Pancreas (tissue), 10 donors: ENCODE measurements at regions not wholly inside any gene's neighbourhood (a gene's known extent, or its start where the extent isn't known, plus 50 kb on each side); places are given as distances from the start of the nearest gene placed in this dataset.

Experiments
- ATAC-seq, 4 donors: fragments of 200-7000 bp; cut with Tn5 transposase; one replicate each; pipeline versions ENCODE4 v1.8.0 to v1.9.1; 2020; ENCODE audit warnings: mild to moderate bottlenecking in 4 of 4, moderate library complexity in 4 of 4
- DNase-seq, 6 donors: peaks; one replicate each; pipeline ENCODE4 v3.0.0-alpha.2; 2020
- FAIRE-seq: peaks from 2 replicates; lab custom pipeline; 2012; peaks lifted over from hg19 to GRCh38; lab: Jason Lieb, UNC
- H3K27ac ChIP-seq, 4 donors: fragments of 200-600 bp; sonication (generic); 1 replicate in 3 of 4; 2 replicates in 1 of 4; pipeline versions ENCODE4 v1.5.0 to v1.8.0; 2020
- H3K27me3 ChIP-seq, 4 donors: fragments of 200-600 bp; one replicate each; pipeline ENCODE4 v1.8.0; 2021
- H3K36me3 ChIP-seq, 3 donors: fragments of 200-600 bp; sonication (generic) in 1 of 3; one replicate each; pipeline versions ENCODE4 v1.5.0 to v1.8.0; 2020 to 2021
- H3K4me1 ChIP-seq, 3 donors: fragments of 200-600 bp; one replicate each; pipeline ENCODE4 v1.8.0; 2021
- H3K4me3 ChIP-seq, 4 donors: fragments of 200-600 bp; sonication (generic) in 2 of 4; one replicate each; pipeline versions ENCODE4 v1.5.0 to v1.8.0; 2020 to 2021
- H3K9me3 ChIP-seq, 4 donors: fragments of 200-600 bp; one replicate each; pipeline ENCODE4 v1.8.0; 2021
- CTCF ChIP-seq, 4 donors: fragments of 200-600 bp; sonication (generic) in 3 of 4; IDR thresholded peaks; one replicate each; pipeline versions ENCODE4 v1.5.0 to v1.8.0; 2021; ENCODE audit warnings: antibody characterized with exemption in 4 of 4
- WGBS, 2 donors: extraction: QIAGEN DNeasy Blood & Tissue Kit; methylation state at CpG; one replicate each; pipeline ENCODE4 v1.1.7; 2013; 5-methylcytosine and 5-hydroxymethylcytosine counted together
- intact Hi-C, 3 donors: fragments of 100-400 bp; cut with DNase I; formaldehyde crosslinking; loops; one replicate each; pipeline versions ENCODE4 v1.11.1 to v1.14.2; 2022
- donor health status: healthy with polysubstance abuse.
- donor health status: DM: no; HTN: no; CAD: no; lungs with moderate emphysema.
- donor health status: DM: no; HTN: no; CAD: no.
- donor health status: control.
- donor health status: control.
- donor health status: Bipolar disorder and iron deficiency.
- donor health status: DM: yes; HTN: yes; CAD: no.
- donor health status: DM: no; HTN: no; CAD: no.
- donor health status: DM: no; HTN: no; CAD: no.
- donor health status: DM: yes; HTN: yes; CAD: no.

GRCh38 chr11:134640971-134641968, 229.2 kb upstream of the B3GAT1 start:
- 61 to 72% methylated on average over 17 of the region's 17 CpGs for whole genome bisulfite sequencing, 2 donors
- no peak overlapping the region for H3K27ac ChIP-seq
- H3K27me3 ChIP-seq, result no peaks in the 10 kb centered on the region
- no peak for TF ChIP-seq CTCF (IDR thresholded peaks at IDR 0.05)
- H3K4me1 ChIP-seq, result no peaks in the 10 kb centered on the region
- ATAC-seq (no peak), DNase-seq (no peak), FAIRE-seq (no peak)
- H3K36me3 ChIP-seq, result no peaks in the 10 kb centered on the region
- H3K9me3 ChIP-seq, result no peaks in the 10 kb centered on the region
- no peak overlapping the region for H3K4me3 ChIP-seq
- intact Hi-C loops, result no loop called here

GRCh38 chr11:134640536-134640935, 228.5 kb upstream of the B3GAT1 start:
- no peak for ATAC-seq
- no peak for TF ChIP-seq CTCF (IDR thresholded peaks at IDR 0.05)

GRCh38 chr11:134639586-134640330, 227.7 kb upstream of the B3GAT1 start:
- Histone ChIP-seq H3K27me3 (no peaks in the 10 kb centered on the region), H3K4me3 (no peak overlapping the region), H3K4me1 (no peaks in the 10 kb centered on the region), H3K9me3 (no peaks in the 10 kb centered on the region), H3K27ac (no peak overlapping the region), H3K36me3 (no peaks in the 10 kb centered on the region)
- DNase-seq (no peak), FAIRE-seq (no peak), ATAC-seq (no peak)
- 56 to 64% methylated on average over 13 of the region's 15 CpGs for WGBS, 2 donors
- no peak for TF ChIP-seq CTCF (IDR thresholded peaks at IDR 0.05)
- intact Hi-C loops, result no loop called here

More at GRCh38 chr11:134640536-134640935, 228.5 kb upstream of the B3GAT1 start:
- DNase-seq (no peak), FAIRE-seq (no peak)
- H3K27me3 ChIP-seq, result no peaks in the 10 kb centered on the region
- no peaks in the 10 kb centered on the region for H3K36me3 ChIP-seq
- no peaks in the 10 kb centered on the region for H3K4me1 ChIP-seq
- intact Hi-C loops, result no loop called here
- no peaks in the 10 kb centered on the region for H3K9me3 ChIP-seq
- WGBS, 2 donors, result 60 to 63% methylated on average over 5 of the region's 5 CpGs
- H3K27ac ChIP-seq, result no peak overlapping the region
- no peak overlapping the region for H3K4me3 ChIP-seq

- ATAC-seq (no peak), FAIRE-seq (no peak), DNase-seq (no peak)
- Histone ChIP-seq H3K27me3 (no peaks in the 10 kb centered on the region), H3K4me3 (no peak overlapping the region), H3K36me3 (no peaks in the 10 kb centered on the region), H3K4me1 (no peaks in the 10 kb centered on the region), H3K9me3 (no peaks in the 10 kb centered on the region), H3K27ac (no peak overlapping the region)
- WGBS, 2 donors, result 54 to 71% methylated on average over 10 of the region's 10 CpGs
- intact Hi-C loops, result no loop called here
- no peak for TF ChIP-seq CTCF (IDR thresholded peaks at IDR 0.05)
Measured at GRCh38 chr11:134638796-134639430, 226.9 kb upstream of the B3GAT1 start.
